ENCODE measurements at regions not wholly inside any gene's neighbourhood (a gene's known extent, or its start where the extent isn't known, plus 50 kb on each side); places are given as distances from the start of the nearest gene placed in this dataset.

- TF ChIP-seq GTF2I (CRISPR knock-in tag; conservative IDR thresholded peaks at IDR 0.05) = no peak
- TF ChIP-seq ARID4B (CRISPR knock-in tag; IDR thresholded peaks at IDR 0.05; ENCODE audit: borderline replicate concordance) = no peak
- no peak for TF ChIP-seq CREB1 (CRISPR knock-in tag; IDR thresholded peaks at IDR 0.05)
- TF ChIP-seq FOXP4 (CRISPR knock-in tag; IDR thresholded peaks at IDR 0.05) = no peak
- no peak for TF ChIP-seq ATF1 (CRISPR knock-in tag; IDR thresholded peaks at IDR 0.05)
- no peak for TF ChIP-seq MLX (CRISPR knock-in tag; IDR thresholded peaks at IDR 0.05)
- no peak for TF ChIP-seq E2F1 (CRISPR knock-in tag; IDR thresholded peaks at IDR 0.05)
- TF ChIP-seq ZMAT4 (CRISPR knock-in tag; IDR thresholded peaks at IDR 0.05) = no peak
- no peak for TF ChIP-seq ZSCAN18 (CRISPR knock-in tag; IDR thresholded peaks at IDR 0.05)
- TF ChIP-seq JUN (CRISPR knock-in tag; IDR thresholded peaks at IDR 0.05) = no peak
- no peak for TF ChIP-seq TCF7 (CRISPR knock-in tag; IDR thresholded peaks at IDR 0.05; ENCODE audit: low read depth)
- no peak for TF ChIP-seq NR2C2 (CRISPR knock-in tag; IDR thresholded peaks at IDR 0.05)
Observed at GRCh38 chr7:1314908-1315450, 82.3 kb downstream of the UNCX start (continued).

- no peaks in the 10 kb centered on the region for H3K36me3 Mint-ChIP-seq
- no peaks in the 10 kb centered on the region for H3K27me3 Mint-ChIP-seq (ENCODE audit: low read depth)
- DNase-seq (ENCODE audit: low spot score) = no peak
- no peak overlapping the region for H3K27ac Mint-ChIP-seq
- no peak for ATAC-seq
- H3K4me1 Mint-ChIP-seq = no peaks in the 10 kb centered on the region
- H3K4me3 Mint-ChIP-seq = no peak overlapping the region
- POLR2A ChIA-PET = interaction anchor here (0.7 kb wide), 1 partner anchor 36 kb away, joined by 4 read pairs; no protein-coding TSS in a partner anchor
- TF ChIP-seq HMGA2 (CRISPR knock-in tag; IDR thresholded peaks at IDR 0.05) = no peak
- no peak for TF ChIP-seq ZNF416 (CRISPR knock-in tag; IDR thresholded peaks at IDR 0.05)
- CTCF ChIA-PET = no interaction called here
- 0 out of 2 replicates have a peak, but pooled peaks cover 6% of the 10 kb centered on the region for H3K9me3 Mint-ChIP-seq
Observed at GRCh38 chr7:1316086-1316485, 83.4 kb downstream of the UNCX start.

Measured in WTC11 (cell line).